K562 (cell line): ENCODE measurements at regions not wholly inside any gene's neighbourhood (a gene's known extent, or its start where the extent isn't known, plus 50 kb on each side); places are given as distances from the start of the nearest gene placed in this dataset.
A peak's percentile ranks its signal among the peaks of the same experiment; 100 is the strongest.

Experiments used
- BRCA1 ChIP-seq, 2 experiments: fragments of 450-650 bp in 1 of 2; sonication (generic) in 1 of 2; formaldehyde crosslinking in 1 of 2; IDR thresholded peaks; 2 replicates each; pipeline versions ENCODE4 v1.5.0 to v1.6.1; 2017 to 2020; ENCODE audit warnings: mild to moderate bottlenecking in 1 of 2, missing genetic modification reagents in 1 of 2
- CEBPB ChIP-seq: fragments of 450-650 bp; IDR thresholded peaks from 2 replicates; pipeline ENCODE4 v1.6.1; 2016; ENCODE audit warnings: missing genetic modification characterization, missing compliant biosample characterization
- ELF4 ChIP-seq: fragments of 450-650 bp; formaldehyde crosslinking; IDR thresholded peaks from 2 replicates; pipeline ENCODE4 v1.4.0; 2022; ENCODE audit warnings: missing genetic modification characterization
- ERF ChIP-seq: fragments of 450-650 bp; formaldehyde crosslinking; IDR thresholded peaks from 2 replicates; pipeline ENCODE4 v1.4.0; 2020; ENCODE audit warnings: mild to moderate bottlenecking, mixed read lengths
- EZH2 ChIP-seq: IDR thresholded peaks from 2 replicates; pipeline ENCODE4 v1.6.1; 2012; ENCODE audit warnings: low read depth, mild to moderate bottlenecking, inconsistent platforms, low read length, borderline replicate concordance
- KLF10 ChIP-seq: fragments of 250-450 bp; sonication (Bioruptor Pico); IDR thresholded peaks from 2 replicates; pipeline ENCODE4 v1.6.1; 2021; ENCODE audit warnings: matching md5 sums
- NFXL1 ChIP-seq: fragments of 450-650 bp; formaldehyde crosslinking; IDR thresholded peaks from 2 replicates; pipeline ENCODE4 v1.4.0; 2021; ENCODE audit warnings: mild to moderate bottlenecking
- ZNF263 ChIP-seq: sonication (generic); formaldehyde crosslinking; IDR thresholded peaks from 2 replicates; pipeline ENCODE4 v1.8.0; 2022; ENCODE audit warnings: mild to moderate bottlenecking, missing genetic modification reagents, borderline replicate concordance
- ZNF77 ChIP-seq: fragments of 250-450 bp; sonication (Bioruptor Pico); IDR thresholded peaks from 2 replicates; pipeline ENCODE4 v1.5.0; 2020
- ZNF830 ChIP-seq: fragments of 250-450 bp; sonication (Bioruptor Pico); IDR thresholded peaks from 2 replicates; pipeline ENCODE4 v1.5.0; 2021; ENCODE audit warnings: mild to moderate bottlenecking
- TF ChIP-seq, protein P1 (sequence below), 3 experiments: IDR thresholded peaks in 2 of 3; conservative IDR thresholded peaks in 1 of 3; 2 replicates each; pipeline ENCODE4 v1.5.1; 2011 to 2012; ENCODE audit warnings: low read length in 3 of 3, mild to moderate bottlenecking in 3 of 3, control low read depth in 2 of 3, improper control_type of control experiment in 1 of 3, inconsistent platforms in 1 of 3, low read depth in 1 of 3, mixed read lengths in 1 of 3, moderate library complexity in 1 of 3; ENCODE audit not compliant: insufficient read depth in 2 of 3

DNA sequence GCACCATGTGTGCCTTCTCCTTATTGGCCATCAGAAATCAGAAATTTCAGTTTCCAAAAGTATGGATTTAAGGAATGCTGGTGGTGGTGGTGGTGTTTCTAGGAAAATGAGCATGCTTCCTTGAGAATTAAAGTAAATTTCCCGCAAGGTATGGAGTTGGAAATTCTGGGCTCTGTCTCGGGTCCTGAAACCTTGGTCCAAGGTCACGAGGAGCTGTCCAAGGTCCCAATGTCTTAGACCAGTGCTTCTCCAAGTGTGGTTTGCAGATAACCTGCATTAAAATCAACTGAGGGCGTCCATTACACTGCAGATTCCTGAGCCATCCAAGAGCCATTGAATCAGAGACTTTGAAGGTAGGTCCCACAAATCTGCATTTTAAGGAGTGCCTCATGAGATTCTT is 210.9 kb upstream of the PKDCC start:
- TF ChIP-seq ERF (CRISPR knock-in tag) (no peak), KLF10 (CRISPR knock-in tag) (no peak), ZNF263 (CRISPR knock-in tag) (peak; percentile 75), ZNF77 (CRISPR knock-in tag) (no peak), ZNF830 (no peak), NFXL1 (CRISPR knock-in tag) (no peak), EZH2 (no peak), ELF4 (no peak), CEBPB (tag) (no peak), BRCA1 (IDR thresholded peaks at IDR 0.05) (no peak), BRCA1 (CRISPR knock-in tag; IDR thresholded peaks at IDR 0.05) (no peak)
- TF ChIP-seq, protein P1, sequence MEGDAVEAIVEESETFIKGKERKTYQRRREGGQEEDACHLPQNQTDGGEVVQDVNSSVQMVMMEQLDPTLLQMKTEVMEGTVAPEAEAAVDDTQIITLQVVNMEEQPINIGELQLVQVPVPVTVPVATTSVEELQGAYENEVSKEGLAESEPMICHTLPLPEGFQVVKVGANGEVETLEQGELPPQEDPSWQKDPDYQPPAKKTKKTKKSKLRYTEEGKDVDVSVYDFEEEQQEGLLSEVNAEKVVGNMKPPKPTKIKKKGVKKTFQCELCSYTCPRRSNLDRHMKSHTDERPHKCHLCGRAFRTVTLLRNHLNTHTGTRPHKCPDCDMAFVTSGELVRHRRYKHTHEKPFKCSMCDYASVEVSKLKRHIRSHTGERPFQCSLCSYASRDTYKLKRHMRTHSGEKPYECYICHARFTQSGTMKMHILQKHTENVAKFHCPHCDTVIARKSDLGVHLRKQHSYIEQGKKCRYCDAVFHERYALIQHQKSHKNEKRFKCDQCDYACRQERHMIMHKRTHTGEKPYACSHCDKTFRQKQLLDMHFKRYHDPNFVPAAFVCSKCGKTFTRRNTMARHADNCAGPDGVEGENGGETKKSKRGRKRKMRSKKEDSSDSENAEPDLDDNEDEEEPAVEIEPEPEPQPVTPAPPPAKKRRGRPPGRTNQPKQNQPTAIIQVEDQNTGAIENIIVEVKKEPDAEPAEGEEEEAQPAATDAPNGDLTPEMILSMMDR (IDR thresholded peaks at IDR 0.05 in 2 of 3, conservative IDR thresholded peaks at IDR 0.05 in 1 of 3; ENCODE audit: insufficient read depth in 2 of 3, low read depth in 1 of 3, low read length in 3 of 3): no peak
